DND-41 (cell line): ENCODE measurements at regions not wholly inside any gene's neighbourhood (a gene's known extent, or its start where the extent isn't known, plus 50 kb on each side); places are given as distances from the start of the nearest gene placed in this dataset.

ENCODE experiments used
- ATAC-seq: fragments of 200-7000 bp; cut with Tn5 transposase; 3 replicates; pipeline ENCODE4 v1.9.1; 2021; ENCODE audit warnings: low read depth; ENCODE audit not compliant: insufficient read depth
- DNase-seq: peaks from one replicate; pipeline ENCODE4 v3.0.0-alpha.2; 2020
- H2AFZ ChIP-seq: 2 replicates; pipeline ENCODE4 v1.6.0; 2012; ENCODE audit warnings: low read depth, low read length
- H3K27ac ChIP-seq: 2 replicates; pipeline ENCODE4 v1.5.1; 2012; ENCODE audit warnings: low read length, inconsistent platforms
- H3K27me3 ChIP-seq: fragments of 200-600 bp; sonication (generic); 2 replicates; pipeline ENCODE4 v1.6.0; 2012; ENCODE audit warnings: low read length, mild to moderate bottlenecking, inconsistent platforms; ENCODE audit not compliant: insufficient read depth, poor library complexity
- H3K36me3 ChIP-seq: 2 replicates; pipeline ENCODE4 v1.5.1; 2012; ENCODE audit warnings: low read length, inconsistent platforms; ENCODE audit not compliant: insufficient read depth
- H3K4me1 ChIP-seq: 2 replicates; pipeline ENCODE4 v1.5.1; 2012; ENCODE audit warnings: mild to moderate bottlenecking, low read length; ENCODE audit not compliant: insufficient read depth
- H3K4me2 ChIP-seq: 2 replicates; pipeline ENCODE4 v1.6.0; 2012; ENCODE audit warnings: mild to moderate bottlenecking, moderate library complexity, low read length, inconsistent platforms; ENCODE audit not compliant: insufficient read depth
- H3K4me3 ChIP-seq, 2 experiments: fragments of 200-600 bp in 1 of 2; shearing (Covaris generic) in 1 of 2; 2 replicates each; pipeline ENCODE4 v1.5.1; 2012 to 2016; ENCODE audit warnings: inconsistent platforms in 2 of 2, low read length in 2 of 2, mild to moderate bottlenecking in 2 of 2, low read depth in 1 of 2, moderate library complexity in 1 of 2
- H3K79me2 ChIP-seq: 2 replicates; pipeline ENCODE4 v1.6.0; 2012; ENCODE audit warnings: low read length, inconsistent platforms; ENCODE audit not compliant: insufficient read depth
- H3K9ac ChIP-seq: 2 replicates; pipeline ENCODE4 v1.6.0; 2012; ENCODE audit warnings: low read depth, mild to moderate bottlenecking, inconsistent platforms, low read length, moderate library complexity
- H3K9me3 ChIP-seq: 2 replicates; pipeline ENCODE4 v1.5.1; 2012; ENCODE audit warnings: low read length, moderate library complexity, mild to moderate bottlenecking, inconsistent platforms; ENCODE audit not compliant: insufficient read depth, severe bottlenecking
- H4K20me1 ChIP-seq: 2 replicates; pipeline ENCODE4 v1.6.0; 2012; ENCODE audit warnings: low read length; ENCODE audit not compliant: insufficient read depth
- EZH2 ChIP-seq: IDR thresholded peaks from 3 replicates; pipeline ENCODE4 v1.6.1; 2012; ENCODE audit warnings: borderline replicate concordance, low read depth, mild to moderate bottlenecking, moderate library complexity, low read length, inconsistent platforms; ENCODE audit not compliant: severe bottlenecking
- TF ChIP-seq, protein P1 (sequence below): IDR thresholded peaks from 2 replicates; pipeline ENCODE4 v1.5.1; 2012; ENCODE audit warnings: borderline replicate concordance, low read length, moderate library complexity, mild to moderate bottlenecking; ENCODE audit not compliant: poor library complexity, severe bottlenecking; ENCODE audit errors: extremely low read depth

DNA sequence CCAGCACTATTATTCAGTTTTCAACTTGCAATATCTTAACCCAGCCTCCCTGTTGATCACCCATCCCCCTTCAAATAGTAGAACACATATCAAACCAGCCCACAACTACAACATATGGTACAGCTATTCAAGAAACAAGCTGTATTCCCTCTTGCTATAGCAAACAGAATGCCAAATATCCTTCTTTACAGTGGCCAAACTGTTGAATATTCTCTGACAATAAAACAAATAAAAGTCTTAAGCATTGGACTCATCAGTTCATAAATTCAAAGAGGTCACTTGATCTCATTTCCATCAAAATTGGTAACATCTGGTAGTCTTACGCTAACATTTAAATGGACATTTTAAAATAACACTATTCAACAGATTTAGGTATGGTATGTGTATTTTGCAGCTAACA is 350.8 kb downstream of the EFNA5 start:
- Histone ChIP-seq H3K4me3 (no peak overlapping the region), H3K4me2 (no peak overlapping the region), H3K27ac (no peak overlapping the region), H3K27me3 (no peaks in the 10 kb centered on the region), H3K36me3 (no peaks in the 10 kb centered on the region), H3K79me2 (no peaks in the 10 kb centered on the region), H3K9ac (no peak overlapping the region), H3K4me1 (no peaks in the 10 kb centered on the region), H3K9me3 (no peaks in the 10 kb centered on the region), H2AFZ (no peak overlapping the region), H4K20me1 (no peaks in the 10 kb centered on the region)
- no peak for TF ChIP-seq EZH2
- TF ChIP-seq, protein P1, sequence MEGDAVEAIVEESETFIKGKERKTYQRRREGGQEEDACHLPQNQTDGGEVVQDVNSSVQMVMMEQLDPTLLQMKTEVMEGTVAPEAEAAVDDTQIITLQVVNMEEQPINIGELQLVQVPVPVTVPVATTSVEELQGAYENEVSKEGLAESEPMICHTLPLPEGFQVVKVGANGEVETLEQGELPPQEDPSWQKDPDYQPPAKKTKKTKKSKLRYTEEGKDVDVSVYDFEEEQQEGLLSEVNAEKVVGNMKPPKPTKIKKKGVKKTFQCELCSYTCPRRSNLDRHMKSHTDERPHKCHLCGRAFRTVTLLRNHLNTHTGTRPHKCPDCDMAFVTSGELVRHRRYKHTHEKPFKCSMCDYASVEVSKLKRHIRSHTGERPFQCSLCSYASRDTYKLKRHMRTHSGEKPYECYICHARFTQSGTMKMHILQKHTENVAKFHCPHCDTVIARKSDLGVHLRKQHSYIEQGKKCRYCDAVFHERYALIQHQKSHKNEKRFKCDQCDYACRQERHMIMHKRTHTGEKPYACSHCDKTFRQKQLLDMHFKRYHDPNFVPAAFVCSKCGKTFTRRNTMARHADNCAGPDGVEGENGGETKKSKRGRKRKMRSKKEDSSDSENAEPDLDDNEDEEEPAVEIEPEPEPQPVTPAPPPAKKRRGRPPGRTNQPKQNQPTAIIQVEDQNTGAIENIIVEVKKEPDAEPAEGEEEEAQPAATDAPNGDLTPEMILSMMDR, result no peak
- ATAC-seq (no peak), DNase-seq (no peak)

DNA sequence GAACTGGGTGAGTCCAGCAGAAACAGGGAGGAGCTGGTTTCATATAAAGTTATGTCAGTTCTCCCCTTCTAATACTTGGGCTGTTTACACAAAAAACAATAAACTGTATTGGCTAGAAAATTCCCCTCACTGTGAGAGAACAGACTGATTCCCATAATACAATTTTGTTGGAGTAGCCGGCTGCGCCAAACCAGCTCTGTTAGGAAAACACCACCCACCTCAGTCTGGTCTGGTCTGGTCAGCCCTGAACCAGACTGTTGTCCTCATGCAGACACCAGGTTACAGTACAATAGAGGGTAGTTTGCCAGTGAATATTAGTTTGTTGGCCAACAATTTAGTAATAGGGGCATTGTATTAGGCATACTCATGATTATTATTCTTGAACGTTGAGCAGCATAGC is 356.4 kb downstream of the EFNA5 start:
- no peak overlapping the region for H2AFZ ChIP-seq
- no peaks in the 10 kb centered on the region for H3K27me3 ChIP-seq
- no peaks in the 10 kb centered on the region for H3K36me3 ChIP-seq
- H3K79me2 ChIP-seq, result no peaks in the 10 kb centered on the region
- H3K4me1 ChIP-seq, result no peaks in the 10 kb centered on the region
- no peak overlapping the region for H3K27ac ChIP-seq
- ATAC-seq (no peak), DNase-seq (no peak)
- TF ChIP-seq EZH2, result no peak
- TF ChIP-seq, protein P1, result no peak
- H3K9ac ChIP-seq, result no peak overlapping the region
- no peak overlapping the region for H3K4me3 ChIP-seq
- H3K4me2 ChIP-seq, result no peak overlapping the region
- no peaks in the 10 kb centered on the region for H4K20me1 ChIP-seq
- no peaks in the 10 kb centered on the region for H3K9me3 ChIP-seq

DNA sequence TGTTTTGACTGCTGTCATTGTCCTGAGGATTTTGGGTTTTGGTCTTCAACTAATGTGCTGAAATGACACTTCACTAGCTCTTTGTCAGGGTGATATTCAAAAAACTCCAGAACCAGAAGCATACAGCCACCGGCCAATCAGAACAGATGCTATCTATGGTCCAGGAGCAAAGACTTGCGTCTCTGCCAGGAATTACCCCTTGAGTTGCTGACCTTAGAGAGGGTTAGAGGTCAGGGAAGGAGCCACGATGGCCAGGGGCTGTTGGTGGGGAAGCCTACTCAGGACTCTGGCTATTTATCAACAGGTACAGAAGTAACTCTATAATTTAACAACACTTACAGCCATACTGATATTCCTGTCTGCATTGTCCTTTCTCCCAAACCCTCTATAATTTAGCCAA is 356.8 kb downstream of the EFNA5 start:
- Histone ChIP-seq H3K4me3 (no peak overlapping the region), H3K4me1 (no peaks in the 10 kb centered on the region), H3K9ac (no peak overlapping the region), H3K36me3 (no peaks in the 10 kb centered on the region), H3K27ac (no peak overlapping the region), H2AFZ (no peak overlapping the region), H4K20me1 (no peaks in the 10 kb centered on the region), H3K4me2 (no peak overlapping the region), H3K79me2 (no peaks in the 10 kb centered on the region), H3K27me3 (no peaks in the 10 kb centered on the region), H3K9me3 (no peaks in the 10 kb centered on the region)
- no peak for ATAC-seq
- no peak for TF ChIP-seq EZH2
- TF ChIP-seq, protein P1, result no peak
- DNase-seq, result no peak

DNA sequence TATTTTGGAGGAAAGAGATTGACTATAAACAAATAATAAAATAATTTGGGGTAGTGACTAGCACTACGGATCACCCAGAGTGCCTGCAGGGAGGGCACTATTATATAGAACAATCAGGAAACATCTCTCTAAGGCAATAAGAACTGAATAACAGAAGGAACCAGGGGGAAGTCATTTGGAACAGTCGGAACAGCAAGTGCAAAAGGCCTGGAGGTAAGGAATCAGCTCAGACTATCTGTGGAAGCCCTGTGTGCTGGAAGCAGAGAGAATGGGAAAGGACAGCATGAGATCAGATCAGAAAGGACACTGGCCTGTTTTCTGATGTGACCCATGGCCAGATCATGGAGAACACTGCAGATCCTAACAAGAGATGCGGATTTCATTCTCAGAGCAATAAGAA is 357.6 kb downstream of the EFNA5 start:
- H3K4me3 ChIP-seq, result no peak overlapping the region
- ATAC-seq (no peak), DNase-seq (no peak)
- H3K27ac ChIP-seq, result no peak overlapping the region
- TF ChIP-seq, protein P1, result no peak
- no peak for TF ChIP-seq EZH2
- no peak overlapping the region for H3K9ac ChIP-seq
- H3K9me3 ChIP-seq, result no peaks in the 10 kb centered on the region
- H4K20me1 ChIP-seq, result no peaks in the 10 kb centered on the region
- no peaks in the 10 kb centered on the region for H3K79me2 ChIP-seq
- H3K4me2 ChIP-seq, result no peak overlapping the region
- H3K4me1 ChIP-seq, result no peaks in the 10 kb centered on the region
- H3K36me3 ChIP-seq, result no peaks in the 10 kb centered on the region
- no peaks in the 10 kb centered on the region for H3K27me3 ChIP-seq
- H2AFZ ChIP-seq, result no peak overlapping the region
